HFF-Myc (cell line): ENCODE measurements at regions not wholly inside any gene's neighbourhood (a gene's known extent, or its start where the extent isn't known, plus 50 kb on each side); places are given as distances from the start of the nearest gene placed in this dataset.

Experiments
- DNase-seq: peaks from one replicate; pipeline ENCODE4 v3.0.0-alpha.2; 2011; ENCODE audit warnings: low read depth; ENCODE audit errors: extremely low read depth
- H3K4me3 ChIP-seq: replicated peaks from 2 replicates; pipeline ENCODE4 v1.5.1; 2011; ENCODE audit warnings: low read depth, mild to moderate bottlenecking, control low read depth, low read length
- CTCF ChIP-seq: IDR thresholded peaks from 2 replicates; pipeline ENCODE4 v1.5.1; 2012; ENCODE audit warnings: mild to moderate bottlenecking, low read depth, low read length, control low read depth; ENCODE audit errors: missing control alignments

- no peak for TF ChIP-seq CTCF
- DNase-seq, result no peak
- H3K4me3 ChIP-seq, result no peak overlapping the region
Measured at GRCh38 chr3:127136706-127137105, 56.2 kb upstream of the PRR23E start.

GRCh38 chr3:127137113-127137512, 55.8 kb upstream of the PRR23E start:
- DNase-seq, result no peak
- no peak for TF ChIP-seq CTCF
- no peak overlapping the region for H3K4me3 ChIP-seq

- no peak for DNase-seq
- H3K4me3 ChIP-seq, result no peak overlapping the region
- no peak for TF ChIP-seq CTCF
Measured at GRCh38 chr3:127137757-127138536, 55.0 kb upstream of the PRR23E start.

- no peak overlapping the region for H3K4me3 ChIP-seq
- DNase-seq, result no peak
- no peak for TF ChIP-seq CTCF
Measured at GRCh38 chr3:127139601-127140500, 53.1 kb upstream of the PRR23E start.

- DNase-seq, result no peak
- no peak overlapping the region for H3K4me3 ChIP-seq
- TF ChIP-seq CTCF, result no peak
Measured at GRCh38 chr3:127140501-127141460, 52.1 kb upstream of the PRR23E start.
